H9 (cell line): ENCODE measurements at regions not wholly inside any gene's neighbourhood (a gene's known extent, or its start where the extent isn't known, plus 50 kb on each side); places are given as distances from the start of the nearest gene placed in this dataset.

Experiments
- DNase-seq: peaks from one replicate; pipeline ENCODE4 v3.0.0-alpha.2; 2017
- H2AFZ ChIP-seq: one replicate; pipeline ENCODE4 v1.6.1; 2013; ENCODE audit warnings: mild to moderate bottlenecking, low read length, control low read depth, moderate library complexity
- H2AK5ac ChIP-seq: 2 replicates; pipeline ENCODE4 v1.6.1; 2013; ENCODE audit warnings: low read length, control low read depth, mixed read lengths; ENCODE audit not compliant: insufficient read length
- H2BK120ac ChIP-seq: one replicate; pipeline ENCODE4 v1.6.1; 2013; ENCODE audit warnings: low read depth, mild to moderate bottlenecking, low read length, control low read depth, inconsistent platforms; ENCODE audit not compliant: poor library complexity, severe bottlenecking
- H2BK12ac ChIP-seq: 2 replicates; pipeline ENCODE4 v1.6.1; 2013; ENCODE audit warnings: low read length, control low read depth, mixed read lengths, low read depth; ENCODE audit not compliant: insufficient read length
- H2BK15ac ChIP-seq: 2 replicates; pipeline ENCODE4 v1.6.1; 2013; ENCODE audit warnings: low read depth, low read length, control low read depth
- H2BK20ac ChIP-seq: one replicate; pipeline ENCODE4 v1.6.1; 2013; ENCODE audit warnings: low read depth, mild to moderate bottlenecking, low read length, control low read depth, inconsistent platforms; ENCODE audit not compliant: poor library complexity, severe bottlenecking
- H2BK5ac ChIP-seq: 2 replicates; pipeline ENCODE4 v1.6.1; 2013; ENCODE audit warnings: low read length, control low read depth, mixed read lengths; ENCODE audit not compliant: insufficient read length
- H3K14ac ChIP-seq: 2 replicates; pipeline ENCODE4 v1.6.1; 2013; ENCODE audit warnings: low read length, control low read depth; ENCODE audit not compliant: insufficient read depth
- H3K18ac ChIP-seq: 2 replicates; pipeline ENCODE4 v1.6.1; 2013; ENCODE audit warnings: low read depth, mild to moderate bottlenecking, mixed read lengths, low read length, control low read depth; ENCODE audit not compliant: insufficient read length
- H3K23ac ChIP-seq: 2 replicates; pipeline ENCODE4 v1.6.1; 2013; ENCODE audit warnings: low read length, control low read depth, mixed read lengths, low read depth; ENCODE audit not compliant: insufficient read length
- H3K23me2 ChIP-seq: 2 replicates; pipeline ENCODE4 v1.6.1; 2013; ENCODE audit warnings: low read depth, mild to moderate bottlenecking, mixed read lengths, low read length, control low read depth; ENCODE audit not compliant: insufficient read length, poor library complexity, severe bottlenecking
- H3K27ac ChIP-seq: 2 replicates; pipeline ENCODE4 v1.5.1; 2013; ENCODE audit warnings: low read length, control low read depth, mixed read lengths, low read depth; ENCODE audit not compliant: insufficient read length
- H3K27me3 ChIP-seq: 2 replicates; pipeline ENCODE4 v1.6.1; 2013; ENCODE audit warnings: low read length, control low read depth, inconsistent platforms; ENCODE audit not compliant: insufficient read depth
- H3K4ac ChIP-seq: 2 replicates; pipeline ENCODE4 v1.6.1; 2013; ENCODE audit warnings: low read depth, mild to moderate bottlenecking, control low read depth, inconsistent platforms, low read length, moderate library complexity
- H3K4me1 ChIP-seq: 2 replicates; pipeline ENCODE4 v1.6.1; 2013; ENCODE audit warnings: low read length, control low read depth, inconsistent platforms; ENCODE audit not compliant: insufficient read depth
- H3K4me2 ChIP-seq: 2 replicates; pipeline ENCODE4 v1.6.1; 2013; ENCODE audit warnings: low read length, control low read depth, mixed read lengths; ENCODE audit not compliant: insufficient read length, insufficient read depth
- H3K56ac ChIP-seq: 2 replicates; pipeline ENCODE4 v1.6.1; 2013; ENCODE audit warnings: low read depth, mild to moderate bottlenecking, mixed read lengths, low read length, control low read depth; ENCODE audit not compliant: insufficient read length
- H3K79me1 ChIP-seq: 2 replicates; pipeline ENCODE4 v1.6.1; 2013; ENCODE audit warnings: low read depth, mild to moderate bottlenecking, moderate library complexity, low read length, control low read depth, inconsistent platforms; ENCODE audit not compliant: insufficient read depth, poor library complexity, severe bottlenecking
- H3K79me2 ChIP-seq: 2 replicates; pipeline ENCODE4 v1.6.1; 2013; ENCODE audit warnings: low read length, control low read depth, inconsistent platforms; ENCODE audit not compliant: insufficient read depth
- H3K9ac ChIP-seq: 2 replicates; pipeline ENCODE4 v1.6.1; 2013; ENCODE audit warnings: low read length, control low read depth, mixed read lengths; ENCODE audit not compliant: insufficient read length; ENCODE audit errors: extremely low read depth
- H3K9me3 ChIP-seq: one replicate; pipeline ENCODE4 v1.6.1; 2013; ENCODE audit warnings: low read depth, low read length, inconsistent platforms; ENCODE audit not compliant: control insufficient read depth
- H3T11ph ChIP-seq: one replicate; pipeline ENCODE4 v1.6.1; 2013; ENCODE audit warnings: mild to moderate bottlenecking, low read length, control low read depth, inconsistent platforms
- H4K20me1 ChIP-seq: one replicate; pipeline ENCODE4 v1.6.1; 2013; ENCODE audit not compliant: control insufficient read depth, insufficient read length, insufficient read depth
- H4K5ac ChIP-seq: 2 replicates; pipeline ENCODE4 v1.6.1; 2013; ENCODE audit warnings: low read depth, mild to moderate bottlenecking, mixed read lengths, low read length, control low read depth; ENCODE audit not compliant: insufficient read length
- H4K8ac ChIP-seq: replicated peaks from 2 replicates; pipeline ENCODE4 v1.6.1; 2013; ENCODE audit warnings: low read length, control low read depth, mixed read lengths, low read depth; ENCODE audit not compliant: insufficient read length
- H4K91ac ChIP-seq: 2 replicates; pipeline ENCODE4 v1.6.1; 2013; ENCODE audit warnings: low read depth, mild to moderate bottlenecking, moderate library complexity, mixed read lengths, low read length, control low read depth; ENCODE audit not compliant: insufficient read length
- H3K27ac Mint-ChIP-seq, 3 experiments: 2 replicates in 2 of 3; 3 replicates in 1 of 3; pipeline ENCODE4 v1.8.0; 2020 to 2021; ENCODE audit warnings: mixed read lengths in 3 of 3, mild to moderate bottlenecking in 1 of 3, moderate library complexity in 1 of 3
- H3K27me3 Mint-ChIP-seq: 2 replicates; pipeline ENCODE4 v1.8.0; 2021; ENCODE audit warnings: low read depth, mild to moderate bottlenecking, moderate library complexity, mixed read lengths
- H3K36me3 Mint-ChIP-seq, 3 experiments: 2 replicates in 2 of 3; 3 replicates in 1 of 3; pipeline ENCODE4 v1.8.0; 2020 to 2021; ENCODE audit warnings: low read depth in 3 of 3, mixed read lengths in 3 of 3; ENCODE audit not compliant: insufficient read depth in 1 of 3
- H3K4me1 Mint-ChIP-seq, 2 experiments: 2 replicates each; pipeline ENCODE4 v1.8.0; 2020; ENCODE audit warnings: mixed read lengths in 2 of 2
- H3K4me3 Mint-ChIP-seq, 2 experiments: 2 replicates in 1 of 2; 3 replicates in 1 of 2; pipeline ENCODE4 v1.8.0; 2020 to 2021; ENCODE audit warnings: mild to moderate bottlenecking in 2 of 2, mixed read lengths in 2 of 2, moderate library complexity in 1 of 2
- H3K9me3 Mint-ChIP-seq, 2 experiments: 2 replicates in 1 of 2; 3 replicates in 1 of 2; pipeline ENCODE4 v1.8.0; 2020; ENCODE audit warnings: mild to moderate bottlenecking in 2 of 2, mixed read lengths in 2 of 2, moderate library complexity in 1 of 2
- CTCF ChIP-seq: fragments of 200-600 bp; sonication (generic); conservative IDR thresholded peaks from 3 replicates; pipeline ENCODE4 v1.8.0; 2021; ENCODE audit warnings: antibody characterized with exemption, mild to moderate bottlenecking
- WGBS: extraction: QIAGEN DNeasy Blood & Tissue Kit; methylation state at CpG from one replicate; pipeline ENCODE4 v1.1.7; 2013; ENCODE audit warnings: missing lambda C conversion rate, low lambda C conversion rate, mixed read lengths; ENCODE audit not compliant: insufficient read length; ENCODE audit errors: extremely low coverage; 5-methylcytosine and 5-hydroxymethylcytosine counted together

GRCh38 chr3:151578495-151578894, 117.6 kb upstream of the IGSF10 start:
- no peak overlapping the region for H3K27ac ChIP-seq
- H3K23ac ChIP-seq: no peak overlapping the region
- no peak overlapping the region for H3K27ac Mint-ChIP-seq

More at GRCh38 chr3:151578495-151578894, 117.6 kb upstream of the IGSF10 start:
- Histone ChIP-seq H2AK5ac (no peak overlapping the region), H3K9me3 (no peaks in the 10 kb centered on the region), H2BK5ac (no peak overlapping the region), H2BK12ac (no peak overlapping the region), H3K79me2 (no peaks in the 10 kb centered on the region), H3T11ph (no peak overlapping the region), H4K91ac (no peak overlapping the region), H3K9ac (no peak overlapping the region), H2BK15ac (no peak overlapping the region), H2BK120ac (no peak overlapping the region), H3K56ac (no peak overlapping the region), H3K79me1 (no peaks in the 10 kb centered on the region), H3K14ac (no peak overlapping the region), H2BK20ac (no peak overlapping the region), H4K20me1 (no peaks in the 10 kb centered on the region), H4K8ac (no peak overlapping the region), H2AFZ (no peak overlapping the region), H4K5ac (no peak overlapping the region), H3K23me2 (no peaks in the 10 kb centered on the region), H3K4me1 (no peaks in the 10 kb centered on the region), H3K4ac (no peak overlapping the region), H3K18ac (no peak overlapping the region), H3K4me2 (no peak overlapping the region), H3K27me3 (no peaks in the 10 kb centered on the region)
- TF ChIP-seq CTCF: peak; percentile 49; the same call in 2 of the 3 replicates
- Mint-ChIP-seq H3K9me3 (peaks cover 7 to 11% of the 10 kb centered on the region in 2 experiments), H3K4me1 (peaks cover 7% of the 10 kb centered on the region in 2 experiments; a peak in 3 of 4 replicates), H3K36me3 (peaks cover 0 to 13% (median 4%) of the 10 kb centered on the region in 3 experiments; a peak in 4 of 7 replicates), H3K27me3 (no peaks in the 10 kb centered on the region), H3K4me3 (no peak overlapping the region)
- no peak for DNase-seq
- no CpG with 5 or more reads among the region's 1 CpG for WGBS
